GM10266 (cell line): ENCODE measurements at regions not wholly inside any gene's neighbourhood (a gene's known extent, or its start where the extent isn't known, plus 50 kb on each side); places are given as distances from the start of the nearest gene placed in this dataset.
A peak's percentile ranks its signal among the peaks of the same experiment; 100 is the strongest.

Source experiments
- DNase-seq: peaks from one replicate; pipeline ENCODE4 v3.0.0; 2012; ENCODE audit errors: extremely low spot score
- TF ChIP-seq, protein P1 (sequence below): IDR thresholded peaks from 2 replicates; pipeline ENCODE4 v1.5.1; 2012; ENCODE audit warnings: mild to moderate bottlenecking, low read depth; ENCODE audit not compliant: control insufficient read depth, insufficient read depth; ENCODE audit errors: missing control alignments

DNA sequence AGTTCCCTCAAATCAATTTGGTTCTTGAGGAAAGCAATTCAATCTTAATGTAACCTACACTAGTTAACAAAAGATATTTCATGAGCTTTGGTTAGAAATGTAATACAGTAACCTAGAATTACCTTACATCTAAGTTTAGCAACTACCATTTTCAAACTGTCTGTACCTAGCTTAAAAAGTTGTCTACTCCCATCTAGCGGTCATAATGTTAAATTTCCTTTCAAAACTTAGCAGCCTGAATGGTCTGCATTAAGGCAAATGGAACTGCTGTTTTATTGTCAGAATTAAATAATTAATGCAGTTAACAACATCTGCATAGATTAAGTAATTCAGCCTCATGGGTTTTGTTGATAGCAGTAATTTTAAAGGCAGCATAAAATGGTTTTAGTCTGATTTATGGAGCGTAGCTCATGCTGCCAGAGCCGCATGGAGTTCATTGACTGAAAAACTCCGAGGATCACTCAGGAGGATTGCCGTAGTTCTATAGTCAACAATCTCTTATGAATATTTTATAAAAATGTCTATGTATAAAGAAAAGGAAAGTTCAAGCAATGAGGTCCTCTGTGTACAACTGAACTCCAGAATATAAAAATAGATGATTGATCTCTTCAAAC lies 485.4 kb upstream of the MANEA start:
- TF ChIP-seq, protein P1, sequence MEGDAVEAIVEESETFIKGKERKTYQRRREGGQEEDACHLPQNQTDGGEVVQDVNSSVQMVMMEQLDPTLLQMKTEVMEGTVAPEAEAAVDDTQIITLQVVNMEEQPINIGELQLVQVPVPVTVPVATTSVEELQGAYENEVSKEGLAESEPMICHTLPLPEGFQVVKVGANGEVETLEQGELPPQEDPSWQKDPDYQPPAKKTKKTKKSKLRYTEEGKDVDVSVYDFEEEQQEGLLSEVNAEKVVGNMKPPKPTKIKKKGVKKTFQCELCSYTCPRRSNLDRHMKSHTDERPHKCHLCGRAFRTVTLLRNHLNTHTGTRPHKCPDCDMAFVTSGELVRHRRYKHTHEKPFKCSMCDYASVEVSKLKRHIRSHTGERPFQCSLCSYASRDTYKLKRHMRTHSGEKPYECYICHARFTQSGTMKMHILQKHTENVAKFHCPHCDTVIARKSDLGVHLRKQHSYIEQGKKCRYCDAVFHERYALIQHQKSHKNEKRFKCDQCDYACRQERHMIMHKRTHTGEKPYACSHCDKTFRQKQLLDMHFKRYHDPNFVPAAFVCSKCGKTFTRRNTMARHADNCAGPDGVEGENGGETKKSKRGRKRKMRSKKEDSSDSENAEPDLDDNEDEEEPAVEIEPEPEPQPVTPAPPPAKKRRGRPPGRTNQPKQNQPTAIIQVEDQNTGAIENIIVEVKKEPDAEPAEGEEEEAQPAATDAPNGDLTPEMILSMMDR: peak; percentile 61
- DNase-seq: peak; percentile 10

DNA sequence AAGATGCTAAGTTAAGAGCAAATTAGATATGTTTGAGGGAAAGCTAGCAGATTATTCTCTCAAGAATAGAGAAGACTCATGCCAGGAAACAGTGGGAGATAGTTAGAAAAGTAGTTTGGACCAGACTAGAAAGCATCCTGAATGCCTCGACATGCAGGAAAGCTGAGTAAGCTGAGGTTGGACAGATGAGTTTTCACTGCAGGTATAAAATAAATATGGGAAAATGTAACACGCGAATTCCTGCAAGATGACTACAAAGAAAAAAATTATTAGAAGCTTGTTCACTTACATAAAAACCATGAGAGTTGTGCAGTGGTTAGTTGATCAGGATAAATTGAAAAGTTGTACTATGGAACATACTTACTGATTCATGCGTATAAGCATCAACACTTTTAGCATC lies 484.2 kb upstream of the MANEA start:
- no peak for DNase-seq
- TF ChIP-seq, protein P1: no peak

DNA sequence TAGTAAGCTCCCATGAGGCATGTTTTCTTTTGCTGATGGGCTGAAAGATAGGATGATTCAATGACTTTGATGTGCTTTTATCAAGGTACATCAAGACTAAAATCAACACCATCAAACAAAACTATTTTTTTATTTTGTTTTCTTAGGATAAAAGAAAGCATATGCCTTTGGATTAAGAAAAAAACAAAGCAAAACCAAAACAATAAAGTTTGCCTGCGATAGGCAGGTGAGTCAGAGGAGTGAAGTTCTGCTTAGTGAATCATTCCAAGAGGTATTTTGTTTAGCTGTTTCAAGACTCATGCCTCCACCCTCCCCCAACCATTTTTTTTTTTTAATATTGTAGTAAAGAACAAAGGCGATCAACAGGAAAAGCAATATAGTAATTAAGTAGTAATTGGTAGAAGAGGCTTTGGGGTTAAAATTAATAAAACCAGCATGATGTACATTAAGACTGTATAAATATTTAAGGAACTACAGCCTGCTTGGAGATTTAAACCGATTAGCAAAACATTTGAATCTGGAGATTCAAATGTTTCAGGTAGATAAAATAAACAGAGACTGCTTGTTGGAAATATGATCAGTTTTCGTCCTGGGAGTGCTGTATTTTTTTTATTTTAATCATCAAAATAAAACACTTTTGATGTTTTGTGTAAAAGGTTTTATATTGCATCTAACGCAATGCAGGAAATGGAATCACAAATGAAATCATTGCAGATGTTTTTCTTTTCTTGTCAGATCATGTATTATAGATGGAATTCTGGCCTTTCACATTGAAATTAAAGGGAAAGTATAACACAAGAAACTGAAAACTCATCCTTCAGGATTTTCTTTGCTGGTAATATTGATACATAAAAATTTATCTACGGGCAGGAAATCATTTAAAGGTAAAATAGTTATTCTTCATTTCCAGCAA lies 482.3 kb upstream of the MANEA start:
- no peak for DNase-seq
- TF ChIP-seq, protein P1: no peak

DNA sequence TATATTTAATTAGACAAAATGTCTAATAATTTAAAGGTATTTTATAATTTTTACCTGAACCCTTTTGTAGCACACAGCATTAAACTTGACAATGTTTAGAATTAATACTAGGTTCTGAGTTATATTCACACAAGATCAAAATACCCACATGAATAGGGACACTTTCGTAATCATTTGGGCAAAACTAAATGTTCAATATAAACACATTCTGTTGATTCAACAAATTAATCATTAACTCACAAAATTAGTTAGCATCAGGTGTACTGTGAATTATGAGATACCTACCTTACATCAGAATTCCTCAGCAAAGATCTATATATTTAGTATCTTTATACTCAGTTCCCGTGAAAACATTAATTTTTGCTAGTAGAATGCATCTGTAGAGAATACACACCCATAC lies 481.5 kb upstream of the MANEA start:
- DNase-seq: no peak
- TF ChIP-seq, protein P1: no peak

DNA sequence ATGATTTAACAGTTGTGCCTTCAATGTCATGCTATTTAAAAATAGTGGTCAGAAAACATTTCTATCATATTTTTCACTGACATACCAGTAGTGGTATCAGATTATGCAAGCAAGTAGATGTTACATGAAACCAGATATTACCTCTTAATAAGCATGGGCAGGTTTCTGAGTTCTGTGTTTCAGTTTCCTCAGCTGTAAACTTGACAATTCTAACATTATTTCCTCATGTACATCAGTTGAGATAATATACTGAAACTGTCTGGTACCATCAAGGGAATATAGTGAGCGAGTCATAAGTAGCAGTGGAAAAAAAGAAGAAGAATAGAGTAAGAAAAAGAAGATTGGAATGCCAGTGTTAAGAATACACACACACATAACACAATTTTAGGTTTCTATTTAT lies 477.9 kb upstream of the MANEA start:
- no peak for DNase-seq
- TF ChIP-seq, protein P1: no peak

DNA sequence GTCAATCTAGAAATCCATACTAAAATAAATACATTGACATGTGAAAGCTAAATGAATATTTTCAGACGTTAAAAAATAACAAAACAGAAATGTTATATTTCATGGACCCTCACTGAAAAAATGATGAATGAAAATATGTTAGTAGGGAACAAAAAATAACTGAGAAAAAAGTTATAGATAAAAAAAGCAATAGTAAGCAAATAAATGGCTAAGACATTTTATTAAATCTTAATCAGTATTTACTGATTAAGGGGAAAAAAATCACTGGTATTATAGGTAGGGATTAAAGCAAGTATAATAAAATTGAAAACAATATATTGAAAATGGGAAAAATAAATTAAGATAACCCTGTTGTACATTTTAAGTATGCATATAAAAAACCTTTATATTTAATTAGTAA lies 468.1 kb upstream of the MANEA start:
- no peak for DNase-seq
- TF ChIP-seq, protein P1: no peak

DNA sequence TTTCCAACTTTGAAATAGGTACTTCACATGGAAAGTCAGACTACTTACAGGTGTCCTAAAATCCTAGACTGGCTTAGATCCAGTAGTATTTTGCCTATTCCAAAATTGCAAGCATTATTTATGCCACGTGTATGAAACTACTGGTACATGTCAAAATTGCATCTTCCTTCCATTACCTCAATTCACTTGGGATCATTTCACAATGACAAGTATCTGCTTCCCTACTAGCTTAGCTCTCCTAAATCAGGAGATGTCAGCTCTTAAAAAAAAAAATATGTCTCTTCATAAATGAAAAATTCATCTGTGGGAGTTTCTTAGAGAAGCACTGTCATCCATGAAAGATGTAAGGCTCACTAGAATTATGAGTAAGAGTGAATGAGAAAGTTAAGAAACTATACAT lies 466.6 kb upstream of the MANEA start:
- TF ChIP-seq, protein P1: no peak

More for the DNA sequence above, 466.6 kb upstream of the MANEA start:
- no peak for DNase-seq
